GM23338 (cell line): ENCODE measurements at regions not wholly inside any gene's neighbourhood (a gene's known extent, or its start where the extent isn't known, plus 50 kb on each side); places are given as distances from the start of the nearest gene placed in this dataset.

ENCODE experiments used
- CREB1 ChIP-seq: fragments of 250-450 bp; sonication (Bioruptor Pico); IDR thresholded peaks from 2 replicates; pipeline ENCODE4 v1.5.0; 2020; ENCODE audit warnings: low read depth, mild to moderate bottlenecking, moderate library complexity
- CTCF ChIP-seq, 2 experiments: fragments of 200-600 bp in 1 of 2; sonication (generic) in 1 of 2; conservative IDR thresholded peaks; 2 replicates each; pipeline versions ENCODE4 v1.5.1 to v1.6.1; 2016 to 2017; ENCODE audit warnings: antibody characterized with exemption in 2 of 2, low read depth in 2 of 2, mild to moderate bottlenecking in 2 of 2, moderate library complexity in 1 of 2
- EZH2 ChIP-seq: fragments of 200-600 bp; sonication (generic); IDR thresholded peaks from one replicate; pipeline ENCODE4 v1.8.0; 2017; ENCODE audit warnings: antibody characterized with exemption, mild to moderate bottlenecking, low read depth; ENCODE audit not compliant: unreplicated experiment
- EZH2phosphoT487 ChIP-seq: fragments of 200-600 bp; sonication (generic); IDR thresholded peaks from one replicate; pipeline ENCODE4 v1.8.1; 2018; ENCODE audit warnings: antibody characterized with exemption; ENCODE audit not compliant: unreplicated experiment
- JUNB ChIP-seq: IDR thresholded peaks from one replicate; pipeline ENCODE4 v1.6.1; 2016; ENCODE audit warnings: antibody characterized with exemption; ENCODE audit not compliant: unreplicated experiment
- NANOG ChIP-seq: IDR thresholded peaks from 2 replicates; pipeline ENCODE4 v1.6.1; 2016; ENCODE audit warnings: antibody characterized with exemption, borderline replicate concordance
- POLR2AphosphoS5 ChIP-seq: IDR thresholded peaks from 2 replicates; pipeline ENCODE4 v1.6.1; 2016; ENCODE audit warnings: antibody characterized with exemption, low read depth
- ZNF114 ChIP-seq: fragments of 250-450 bp; sonication (Bioruptor Pico); IDR thresholded peaks from 2 replicates; pipeline ENCODE4 v1.5.0; 2020; ENCODE audit warnings: mild to moderate bottlenecking, moderate library complexity
- ZNF331 ChIP-seq: fragments of 250-450 bp; sonication (Bioruptor Pico); IDR thresholded peaks from 2 replicates; pipeline ENCODE4 v1.5.0; 2020; ENCODE audit warnings: low read depth, mild to moderate bottlenecking, moderate library complexity
- TF ChIP-seq, protein P1 (sequence below): IDR thresholded peaks from one replicate; pipeline ENCODE4 v1.6.1; 2018; ENCODE audit warnings: antibody characterized with exemption; ENCODE audit not compliant: unreplicated experiment
- TF ChIP-seq, protein P2 (sequence below): IDR thresholded peaks from 2 replicates; pipeline ENCODE4 v1.6.1; 2016; ENCODE audit warnings: antibody characterized with exemption

DNA sequence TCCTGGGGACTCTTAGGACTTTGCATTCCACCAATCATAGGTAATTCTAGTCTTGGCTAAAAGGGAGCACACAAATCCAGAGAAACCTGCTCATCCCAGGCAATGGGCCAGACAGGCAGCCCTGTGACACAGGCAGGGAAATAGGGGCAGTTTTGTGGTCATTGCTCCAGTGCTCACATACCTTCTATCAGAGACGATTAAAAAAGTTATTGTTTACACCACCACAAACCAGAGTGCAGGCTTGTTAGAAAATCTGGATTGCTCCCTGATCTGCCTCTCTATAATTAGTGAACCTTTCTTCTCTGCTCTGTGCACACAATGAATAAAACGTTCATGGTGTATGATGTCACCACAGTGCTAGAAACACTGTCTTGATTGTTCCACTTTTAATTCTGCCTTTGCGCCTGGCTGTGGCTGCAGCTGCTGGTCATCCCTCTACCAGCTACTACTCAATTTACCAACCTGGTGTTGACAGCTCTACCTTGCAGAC is 121.6 kb upstream of the SPATA13 start:
- TF ChIP-seq CTCF (conservative IDR thresholded peaks at IDR 0.05; ENCODE audit: low read depth in 2 of 2) (no peak), POLR2AphosphoS5 (no peak), EZH2phosphoT487 (no peak), CREB1 (CRISPR knock-in tag) (no peak), EZH2 (no peak), JUNB (no peak), NANOG (no peak), ZNF114 (CRISPR knock-in tag) (no peak), ZNF331 (CRISPR knock-in tag) (no peak)
- TF ChIP-seq, protein P1, sequence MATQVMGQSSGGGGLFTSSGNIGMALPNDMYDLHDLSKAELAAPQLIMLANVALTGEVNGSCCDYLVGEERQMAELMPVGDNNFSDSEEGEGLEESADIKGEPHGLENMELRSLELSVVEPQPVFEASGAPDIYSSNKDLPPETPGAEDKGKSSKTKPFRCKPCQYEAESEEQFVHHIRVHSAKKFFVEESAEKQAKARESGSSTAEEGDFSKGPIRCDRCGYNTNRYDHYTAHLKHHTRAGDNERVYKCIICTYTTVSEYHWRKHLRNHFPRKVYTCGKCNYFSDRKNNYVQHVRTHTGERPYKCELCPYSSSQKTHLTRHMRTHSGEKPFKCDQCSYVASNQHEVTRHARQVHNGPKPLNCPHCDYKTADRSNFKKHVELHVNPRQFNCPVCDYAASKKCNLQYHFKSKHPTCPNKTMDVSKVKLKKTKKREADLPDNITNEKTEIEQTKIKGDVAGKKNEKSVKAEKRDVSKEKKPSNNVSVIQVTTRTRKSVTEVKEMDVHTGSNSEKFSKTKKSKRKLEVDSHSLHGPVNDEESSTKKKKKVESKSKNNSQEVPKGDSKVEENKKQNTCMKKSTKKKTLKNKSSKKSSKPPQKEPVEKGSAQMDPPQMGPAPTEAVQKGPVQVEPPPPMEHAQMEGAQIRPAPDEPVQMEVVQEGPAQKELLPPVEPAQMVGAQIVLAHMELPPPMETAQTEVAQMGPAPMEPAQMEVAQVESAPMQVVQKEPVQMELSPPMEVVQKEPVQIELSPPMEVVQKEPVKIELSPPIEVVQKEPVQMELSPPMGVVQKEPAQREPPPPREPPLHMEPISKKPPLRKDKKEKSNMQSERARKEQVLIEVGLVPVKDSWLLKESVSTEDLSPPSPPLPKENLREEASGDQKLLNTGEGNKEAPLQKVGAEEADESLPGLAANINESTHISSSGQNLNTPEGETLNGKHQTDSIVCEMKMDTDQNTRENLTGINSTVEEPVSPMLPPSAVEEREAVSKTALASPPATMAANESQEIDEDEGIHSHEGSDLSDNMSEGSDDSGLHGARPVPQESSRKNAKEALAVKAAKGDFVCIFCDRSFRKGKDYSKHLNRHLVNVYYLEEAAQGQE = no peak
- TF ChIP-seq, protein P2, sequence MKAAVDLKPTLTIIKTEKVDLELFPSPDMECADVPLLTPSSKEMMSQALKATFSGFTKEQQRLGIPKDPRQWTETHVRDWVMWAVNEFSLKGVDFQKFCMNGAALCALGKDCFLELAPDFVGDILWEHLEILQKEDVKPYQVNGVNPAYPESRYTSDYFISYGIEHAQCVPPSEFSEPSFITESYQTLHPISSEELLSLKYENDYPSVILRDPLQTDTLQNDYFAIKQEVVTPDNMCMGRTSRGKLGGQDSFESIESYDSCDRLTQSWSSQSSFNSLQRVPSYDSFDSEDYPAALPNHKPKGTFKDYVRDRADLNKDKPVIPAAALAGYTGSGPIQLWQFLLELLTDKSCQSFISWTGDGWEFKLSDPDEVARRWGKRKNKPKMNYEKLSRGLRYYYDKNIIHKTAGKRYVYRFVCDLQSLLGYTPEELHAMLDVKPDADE = no peak
